Caco-2 (cell line): ENCODE measurements at regions not wholly inside any gene's neighbourhood (a gene's known extent, or its start where the extent isn't known, plus 50 kb on each side); places are given as distances from the start of the nearest gene placed in this dataset.

Experiments used
- BruUV-seq: library from RNA; stranded (reverse); fragments of 400-500 nt; replicated peaks from 2 replicates; lab custom pipeline; 2021; lab: Mats Ljungman, UMichigan
- CTCF ChIA-PET: fragments of 300-600 bp; sonication (Branson Sonifier 250); formaldehyde crosslinking; loops from one replicate; lab custom pipeline; 2022; ENCODE audit warnings: antibody characterized with exemption; lab: Charles Lee
- POLR2A ChIA-PET: fragments of 300-600 bp; sonication (Branson Sonifier 250); formaldehyde crosslinking; loops from one replicate; lab custom pipeline; 2022; ENCODE audit warnings: antibody characterized with exemption; lab: Charles Lee
- DNase-seq, 2 experiments: peaks; one replicate each; pipeline versions ENCODE4 v3.0.0 to v3.0.0-alpha.2; 2020 to 2022
- H3K27me3 ChIP-seq: replicated peaks from 2 replicates; pipeline ENCODE4 v1.6.0; 2011; ENCODE audit warnings: low read length; ENCODE audit not compliant: control insufficient read depth, insufficient read depth
- H3K36me3 ChIP-seq: 2 replicates; pipeline ENCODE4 v1.5.1; 2011; ENCODE audit warnings: low read length; ENCODE audit not compliant: control insufficient read depth, insufficient read depth
- H3K4me1 ChIP-seq: fragments of 250-450 bp; sonication (Bioruptor Pico); 2 replicates; pipeline ENCODE4 v1.5.1; 2020; ENCODE audit warnings: mild to moderate bottlenecking
- H3K4me3 ChIP-seq: 2 replicates; pipeline ENCODE4 v1.5.1; 2011; ENCODE audit warnings: low read depth, mild to moderate bottlenecking, control low read depth, low read length
- H3K9me3 ChIP-seq: fragments of 250-450 bp; sonication (Bioruptor Pico); 2 replicates; pipeline ENCODE4 v1.5.1; 2020; ENCODE audit warnings: mild to moderate bottlenecking, moderate library complexity
- H3K27ac Mint-ChIP-seq: one replicate; pipeline ENCODE4 v1.8.0; 2022; ENCODE audit warnings: mixed read lengths; ENCODE audit not compliant: unreplicated experiment
- H3K27me3 Mint-ChIP-seq: one replicate; pipeline ENCODE4 v1.8.0; 2022; ENCODE audit warnings: mixed read lengths; ENCODE audit not compliant: insufficient read depth, unreplicated experiment
- H3K36me3 Mint-ChIP-seq: one replicate; pipeline ENCODE4 v1.8.0; 2022; ENCODE audit warnings: mild to moderate bottlenecking, mixed read lengths; ENCODE audit not compliant: insufficient read depth, unreplicated experiment
- H3K4me1 Mint-ChIP-seq: one replicate; pipeline ENCODE4 v1.8.0; 2022; ENCODE audit warnings: low read depth, mixed read lengths; ENCODE audit not compliant: unreplicated experiment
- H3K4me3 Mint-ChIP-seq: one replicate; pipeline ENCODE4 v1.8.0; 2022; ENCODE audit warnings: mild to moderate bottlenecking, moderate library complexity, mixed read lengths; ENCODE audit not compliant: unreplicated experiment
- H3K9me3 Mint-ChIP-seq: one replicate; pipeline ENCODE4 v1.8.0; 2022; ENCODE audit warnings: mixed read lengths; ENCODE audit not compliant: unreplicated experiment
- CTCF ChIP-seq, 2 experiments: fragments of 200-600 bp in 1 of 2; IDR thresholded peaks; 1 replicate in 1 of 2; 2 replicates in 1 of 2; pipeline versions ENCODE4 v1.5.1 to v1.8.0; 2011 to 2022; ENCODE audit warnings: antibody characterized with exemption in 1 of 2, control low read depth in 1 of 2, inconsistent platforms in 1 of 2, low read depth in 1 of 2, low read length in 1 of 2, mild to moderate bottlenecking in 1 of 2, moderate library complexity in 1 of 2; ENCODE audit not compliant: insufficient read depth in 1 of 2, severe bottlenecking in 1 of 2, unreplicated experiment in 1 of 2
- intact Hi-C: fragments of 100-400 bp; cut with micrococcal nuclease; formaldehyde crosslinking; loops from one replicate; pipeline ENCODE4 v1.10.0; 2022; ENCODE audit not compliant: unreplicated experiment

- no peak overlapping the region for H3K4me3 Mint-ChIP-seq
- H3K27me3 Mint-ChIP-seq = peaks cover 15% of the 10 kb centered on the region
- Histone ChIP-seq H3K27me3 (no peaks in the 10 kb centered on the region; the same call in 1 of the 2 replicates), H3K36me3 (no peaks in the 10 kb centered on the region), H3K9me3 (no peaks in the 10 kb centered on the region), H3K4me3 (no peak overlapping the region), H3K4me1 (no peaks in the 10 kb centered on the region)
- no peaks in the 10 kb centered on the region for H3K4me1 Mint-ChIP-seq
- intact Hi-C loops = no loop called here
- ChIA-PET CTCF (no interaction called here), POLR2A (no interaction called here)
- no TSS peak for BruUV-seq
- no peak overlapping the region for H3K27ac Mint-ChIP-seq
- DNase-seq = no peak
- no peak for TF ChIP-seq CTCF (IDR thresholded peaks at IDR 0.05; ENCODE audit: insufficient read depth in 1 of 2, low read depth in 1 of 2, low read length in 1 of 2, severe bottlenecking in 1 of 2, unreplicated experiment in 1 of 2)
- no peaks in the 10 kb centered on the region for H3K36me3 Mint-ChIP-seq
- H3K9me3 Mint-ChIP-seq = no peaks in the 10 kb centered on the region
Measured at GRCh38 chr16:51430716-51431369, 279.8 kb upstream of the SALL1 start.

GRCh38 chr16:51429041-51429440 lies 278.0 kb upstream of the SALL1 start:
- Histone ChIP-seq H3K4me3 (no peak overlapping the region), H3K36me3 (no peaks in the 10 kb centered on the region), H3K9me3 (no peaks in the 10 kb centered on the region), H3K27me3 (no peaks in the 10 kb centered on the region; the same call in 1 of the 2 replicates), H3K4me1 (no peaks in the 10 kb centered on the region)
- H3K36me3 Mint-ChIP-seq = no peaks in the 10 kb centered on the region
- no peak overlapping the region for H3K4me3 Mint-ChIP-seq
- peaks cover 11% of the 10 kb centered on the region for H3K27me3 Mint-ChIP-seq
- H3K9me3 Mint-ChIP-seq = no peaks in the 10 kb centered on the region
- BruUV-seq = no TSS peak
- TF ChIP-seq CTCF (IDR thresholded peaks at IDR 0.05; ENCODE audit: insufficient read depth in 1 of 2, low read depth in 1 of 2, low read length in 1 of 2, severe bottlenecking in 1 of 2, unreplicated experiment in 1 of 2) = no peak
- POLR2A ChIA-PET = no interaction called here
- H3K4me1 Mint-ChIP-seq = no peaks in the 10 kb centered on the region
- no peak overlapping the region for H3K27ac Mint-ChIP-seq
- CTCF ChIA-PET = no interaction called here
- intact Hi-C loops = no loop called here
- no peak for DNase-seq

- H3K9me3 ChIP-seq = no peaks in the 10 kb centered on the region
- Mint-ChIP-seq H3K4me3 (no peak overlapping the region), H3K4me1 (no peaks in the 10 kb centered on the region), H3K36me3 (no peaks in the 10 kb centered on the region), H3K27ac (no peak overlapping the region), H3K9me3 (no peaks in the 10 kb centered on the region), H3K27me3 (peaks cover 15% of the 10 kb centered on the region)
- intact Hi-C loops = no loop called here
- no peak for TF ChIP-seq CTCF (IDR thresholded peaks at IDR 0.05; ENCODE audit: insufficient read depth in 1 of 2, low read depth in 1 of 2, low read length in 1 of 2, severe bottlenecking in 1 of 2, unreplicated experiment in 1 of 2)
- H3K36me3 ChIP-seq = no peaks in the 10 kb centered on the region
- no peaks in the 10 kb centered on the region; the same call in 1 of the 2 replicates for H3K27me3 ChIP-seq
- ChIA-PET POLR2A (no interaction called here), CTCF (no interaction called here)
- DNase-seq = no peak
- no peaks in the 10 kb centered on the region for H3K4me1 ChIP-seq
- no TSS peak for BruUV-seq
- no peak overlapping the region for H3K4me3 ChIP-seq
Measured at GRCh38 chr16:51427085-51427484, 276.0 kb upstream of the SALL1 start.
